ENCODE measurements at regions not wholly inside any gene's neighbourhood (a gene's known extent, or its start where the extent isn't known, plus 50 kb on each side); places are given as distances from the start of the nearest gene placed in this dataset.

GRCh38 chr5:20367178-20367577, 379.2 kb upstream of the CDH18 start:
- H3K9ac ChIP-seq (ENCODE audit: low read length), result no peak overlapping the region
- Mint-ChIP-seq H3K36me3 (ENCODE audit: low read depth, unreplicated experiment) (no peaks in the 10 kb centered on the region), H3K4me1 (ENCODE audit: low read depth, unreplicated experiment) (no peaks in the 10 kb centered on the region), H3K4me3 (ENCODE audit: unreplicated experiment) (no peak overlapping the region), H3K9me3 (ENCODE audit: unreplicated experiment) (no peaks in the 10 kb centered on the region), H3K27me3 (ENCODE audit: low read depth, unreplicated experiment) (no peaks in the 10 kb centered on the region), H3K27ac (ENCODE audit: unreplicated experiment) (no peak overlapping the region)
- no peaks in the 10 kb centered on the region for H3K9me3 ChIP-seq (ENCODE audit: insufficient read depth, low read depth, low read length)
- FAIRE-seq (no peak), DNase-seq (ENCODE audit: low read depth) (no peak)
- no peak overlapping the region for H3K4me3 ChIP-seq (ENCODE audit: insufficient read depth, low read depth, low read length)
- H3K36me3 ChIP-seq (ENCODE audit: insufficient read depth, low read length), result no peaks in the 10 kb centered on the region
- no peaks in the 10 kb centered on the region for H3K27me3 ChIP-seq (ENCODE audit: insufficient read depth, low read length)
- no peaks in the 10 kb centered on the region for H3K4me1 ChIP-seq (ENCODE audit: insufficient read depth, low read length)
- TF ChIP-seq EZH2 (IDR thresholded peaks at IDR 0.05; ENCODE audit: insufficient read depth, low read length), result no peak
- TF ChIP-seq CTCF (IDR thresholded peaks at IDR 0.05; ENCODE audit: insufficient read depth, low read depth, low read length), result no peak
- no peaks in the 10 kb centered on the region for H3K79me2 ChIP-seq (ENCODE audit: insufficient read depth, low read length)
- H4K20me1 ChIP-seq (ENCODE audit: insufficient read depth, low read length), result no peaks in the 10 kb centered on the region
- H3K4me2 ChIP-seq (ENCODE audit: low read length), result no peak overlapping the region
- H3K27ac ChIP-seq (ENCODE audit: low read depth, low read length), result no peak overlapping the region
- no peak overlapping the region for H2AFZ ChIP-seq (ENCODE audit: low read depth, low read length)

GRCh38 chr5:20360263-20360662, 372.3 kb upstream of the CDH18 start:
- no peak for FAIRE-seq

More at GRCh38 chr5:20360263-20360662, 372.3 kb upstream of the CDH18 start:
- Mint-ChIP-seq H3K36me3 (ENCODE audit: low read depth, unreplicated experiment) (no peaks in the 10 kb centered on the region), H3K4me1 (ENCODE audit: low read depth, unreplicated experiment) (no peaks in the 10 kb centered on the region), H3K9me3 (ENCODE audit: unreplicated experiment) (no peaks in the 10 kb centered on the region), H3K27ac (ENCODE audit: unreplicated experiment) (no peak overlapping the region), H3K4me3 (ENCODE audit: unreplicated experiment) (no peak overlapping the region), H3K27me3 (ENCODE audit: low read depth, unreplicated experiment) (no peaks in the 10 kb centered on the region)
- H3K4me3 ChIP-seq (ENCODE audit: insufficient read depth, low read depth, low read length), result no peak overlapping the region
- no peaks in the 10 kb centered on the region for H3K4me1 ChIP-seq (ENCODE audit: insufficient read depth, low read length)
- no peaks in the 10 kb centered on the region for H3K36me3 ChIP-seq (ENCODE audit: insufficient read depth, low read length)
- DNase-seq (ENCODE audit: low read depth), result no peak
- TF ChIP-seq CTCF (IDR thresholded peaks at IDR 0.05; ENCODE audit: insufficient read depth, low read depth, low read length), result no peak
- no peak for TF ChIP-seq EZH2 (IDR thresholded peaks at IDR 0.05; ENCODE audit: insufficient read depth, low read length)
- no peaks in the 10 kb centered on the region for H3K9me3 ChIP-seq (ENCODE audit: insufficient read depth, low read depth, low read length)
- H4K20me1 ChIP-seq (ENCODE audit: insufficient read depth, low read length), result no peaks in the 10 kb centered on the region
- no peak overlapping the region for H2AFZ ChIP-seq (ENCODE audit: low read depth, low read length)
- no peak overlapping the region for H3K4me2 ChIP-seq (ENCODE audit: low read length)
- H3K27me3 ChIP-seq (ENCODE audit: insufficient read depth, low read length), result no peaks in the 10 kb centered on the region
- no peak overlapping the region for H3K27ac ChIP-seq (ENCODE audit: low read depth, low read length)
- H3K79me2 ChIP-seq (ENCODE audit: insufficient read depth, low read length), result no peaks in the 10 kb centered on the region
- no peak overlapping the region for H3K9ac ChIP-seq (ENCODE audit: low read length)
